ENCODE measurements at regions not wholly inside any gene's neighbourhood (a gene's known extent, or its start where the extent isn't known, plus 50 kb on each side); places are given as distances from the start of the nearest gene placed in this dataset.

DNA sequence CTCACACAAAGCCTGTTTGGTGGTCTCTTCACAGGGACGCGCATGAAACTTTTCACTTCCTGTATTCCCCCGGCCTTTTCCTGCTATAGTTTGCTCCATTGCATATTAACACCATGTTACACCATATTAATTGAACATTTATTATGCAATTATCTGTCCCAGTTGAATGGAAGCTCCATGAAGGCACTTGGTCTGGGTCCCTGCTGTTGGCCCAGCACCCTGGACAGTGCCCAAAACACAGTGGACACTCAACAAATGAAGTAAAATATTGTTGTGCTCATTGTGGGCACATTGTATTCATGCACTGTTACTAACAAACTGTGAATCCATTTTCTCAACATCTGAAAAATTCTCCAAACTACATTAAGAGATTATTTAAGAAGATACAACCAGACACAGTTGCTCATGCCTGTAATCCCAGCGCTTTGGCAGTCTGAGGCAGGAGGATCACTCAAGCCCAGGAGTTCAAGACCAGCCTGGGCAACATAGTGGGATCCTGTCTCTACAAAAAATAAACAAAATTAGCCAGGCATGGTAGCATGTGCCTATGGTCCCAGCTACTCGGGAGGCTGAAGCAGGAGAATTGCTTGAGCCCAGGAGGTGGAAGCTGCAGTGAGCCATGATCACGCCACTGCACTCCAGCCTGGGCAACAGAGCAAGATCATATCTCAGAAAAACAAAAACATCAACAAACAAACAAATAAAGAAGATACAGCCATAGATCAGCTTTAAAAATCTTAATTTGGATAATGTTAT lies 292.7 kb upstream of the TENM3 start:
- no peak for FAIRE-seq
- TF ChIP-seq GATAD2B (conservative IDR thresholded peaks at IDR 0.05; ENCODE audit: low read depth) (no peak), NFYB (IDR thresholded peaks at IDR 0.05; ENCODE audit: insufficient read depth, low read depth, low read length) (no peak)
- TF ChIP-seq, protein P1, sequence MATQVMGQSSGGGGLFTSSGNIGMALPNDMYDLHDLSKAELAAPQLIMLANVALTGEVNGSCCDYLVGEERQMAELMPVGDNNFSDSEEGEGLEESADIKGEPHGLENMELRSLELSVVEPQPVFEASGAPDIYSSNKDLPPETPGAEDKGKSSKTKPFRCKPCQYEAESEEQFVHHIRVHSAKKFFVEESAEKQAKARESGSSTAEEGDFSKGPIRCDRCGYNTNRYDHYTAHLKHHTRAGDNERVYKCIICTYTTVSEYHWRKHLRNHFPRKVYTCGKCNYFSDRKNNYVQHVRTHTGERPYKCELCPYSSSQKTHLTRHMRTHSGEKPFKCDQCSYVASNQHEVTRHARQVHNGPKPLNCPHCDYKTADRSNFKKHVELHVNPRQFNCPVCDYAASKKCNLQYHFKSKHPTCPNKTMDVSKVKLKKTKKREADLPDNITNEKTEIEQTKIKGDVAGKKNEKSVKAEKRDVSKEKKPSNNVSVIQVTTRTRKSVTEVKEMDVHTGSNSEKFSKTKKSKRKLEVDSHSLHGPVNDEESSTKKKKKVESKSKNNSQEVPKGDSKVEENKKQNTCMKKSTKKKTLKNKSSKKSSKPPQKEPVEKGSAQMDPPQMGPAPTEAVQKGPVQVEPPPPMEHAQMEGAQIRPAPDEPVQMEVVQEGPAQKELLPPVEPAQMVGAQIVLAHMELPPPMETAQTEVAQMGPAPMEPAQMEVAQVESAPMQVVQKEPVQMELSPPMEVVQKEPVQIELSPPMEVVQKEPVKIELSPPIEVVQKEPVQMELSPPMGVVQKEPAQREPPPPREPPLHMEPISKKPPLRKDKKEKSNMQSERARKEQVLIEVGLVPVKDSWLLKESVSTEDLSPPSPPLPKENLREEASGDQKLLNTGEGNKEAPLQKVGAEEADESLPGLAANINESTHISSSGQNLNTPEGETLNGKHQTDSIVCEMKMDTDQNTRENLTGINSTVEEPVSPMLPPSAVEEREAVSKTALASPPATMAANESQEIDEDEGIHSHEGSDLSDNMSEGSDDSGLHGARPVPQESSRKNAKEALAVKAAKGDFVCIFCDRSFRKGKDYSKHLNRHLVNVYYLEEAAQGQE (IDR thresholded peaks at IDR 0.05; ENCODE audit: low read depth, low read length), result peak; percentile 63; the same call in 1 of the 2 replicates
- no peak overlapping the region for H3K9ac ChIP-seq (ENCODE audit: control insufficient read depth, insufficient read depth, low read length)
- no peaks in the 10 kb centered on the region for H3K9me3 ChIP-seq (replicated peaks; ENCODE audit: control insufficient read depth, insufficient read depth, low read length)
- RAD21 ChIA-PET (ENCODE audit: unreplicated experiment), result no interaction called here
- no peaks in the 10 kb centered on the region for H3K27me3 ChIP-seq (replicated peaks in 1 of 2; ENCODE audit: control insufficient read depth in 2 of 2, insufficient read depth in 2 of 2, low read length in 1 of 2)
- no TSS peak for BruUV-seq (replicated peaks)
- no peak overlapping the region for H2AFZ ChIP-seq (ENCODE audit: control insufficient read depth, low read depth, low read length)
- no peak for DNase-seq (ENCODE audit: low read depth, low spot score)
- no peaks in the 10 kb centered on the region for H3K4me1 ChIP-seq (ENCODE audit: control insufficient read depth, insufficient read depth, low read length)
- SMC1A ChIA-PET (ENCODE audit: uncharacterized antibody, unreplicated experiment), result no interaction called here
- CTCF ChIA-PET, result interaction anchor here (0.6 kb wide), 1 partner anchor 855 kb away, joined by 3 read pairs; no protein-coding TSS in a partner anchor
- intact Hi-C loops (cut with micrococcal nuclease; ENCODE audit: unreplicated experiment) (no loop called here), in situ Hi-C loops (cut with MboI) (no loop called here)
- WGBS (ENCODE audit: insufficient coverage, insufficient replicate concordance, low lambda C conversion rate, missing lambda C conversion rate), result 33% methylated on average over 6 of the region's 6 CpGs
- no peak overlapping the region for H3K4me3 ChIP-seq
- no peaks in the 10 kb centered on the region for H3K79me2 ChIP-seq (ENCODE audit: control insufficient read depth, insufficient read depth, low read length)
- H3K4me2 ChIP-seq (ENCODE audit: control insufficient read depth, insufficient read depth), result no peak overlapping the region
- H3K36me3 ChIP-seq (ENCODE audit: control insufficient read depth in 2 of 2, insufficient read depth in 2 of 2, low read length in 1 of 2), result no peaks in the 10 kb centered on the region
- POLR2A ChIA-PET, result no interaction called here
- ATAC-seq, result no peak
- H4K20me1 ChIP-seq (ENCODE audit: control insufficient read depth, insufficient read depth), result no peaks in the 10 kb centered on the region
- no peak overlapping the region for H3K27ac ChIP-seq (ENCODE audit: control insufficient read depth, insufficient read depth)

Data from GM12878 (cell line).